COLO668 (cell line): ENCODE measurements at regions not wholly inside any gene's neighbourhood (a gene's known extent, or its start where the extent isn't known, plus 50 kb on each side); places are given as distances from the start of the nearest gene placed in this dataset.
"Not testable (repeated sequence)": the region's sequence is repeated elsewhere in the genome, so short reads cannot be mapped to it uniquely, and the experiment has no call there.

Source experiments
- DNase-seq: peaks from one replicate; lab custom pipeline; 2025; ENCODE audit not compliant: unreplicated experiment; lab: John Stamatoyannopoulos, UW

- DNase-seq, result no peak
These were observed 238.4 kb upstream of the LRIG3 start for GRCh38 chr12:59158681-59159080.

- no peak for DNase-seq
These were observed 237.8 kb upstream of the LRIG3 start for GRCh38 chr12:59158066-59158465.

GRCh38 chr12:59155448-59155847 lies 235.1 kb upstream of the LRIG3 start:
- DNase-seq, result no peak

GRCh38 chr12:59151243-59151642 lies 230.9 kb upstream of the LRIG3 start:
- DNase-seq, result no peak

GRCh38 chr12:59149995-59150642 lies 229.8 kb upstream of the LRIG3 start:
- DNase-seq, result peak; percentile 27

GRCh38 chr12:59147791-59148190 lies 227.5 kb upstream of the LRIG3 start:
- DNase-seq, result no peak

GRCh38 chr12:59142183-59142790 lies 222.0 kb upstream of the LRIG3 start:
- DNase-seq, result no peak

GRCh38 chr12:59134750-59135149 lies 214.4 kb upstream of the LRIG3 start:
- no peak for DNase-seq

- DNase-seq, result no peak
These were observed 211.2 kb upstream of the LRIG3 start for GRCh38 chr12:59131462-59131861.

- DNase-seq, result no peak
These were observed 202.5 kb upstream of the LRIG3 start for GRCh38 chr12:59122784-59123183.

GRCh38 chr12:59121451-59121850 lies 201.1 kb upstream of the LRIG3 start:
- no peak for DNase-seq

- DNase-seq, result no peak
These were observed 199.4 kb upstream of the LRIG3 start for GRCh38 chr12:59119676-59120075.

GRCh38 chr12:59118356-59118755 lies 198.1 kb upstream of the LRIG3 start:
- DNase-seq, result no peak

GRCh38 chr12:59115995-59116394 lies 195.7 kb upstream of the LRIG3 start:
- DNase-seq, result no peak

GRCh38 chr12:59115526-59115925 lies 195.2 kb upstream of the LRIG3 start:
- no peak for DNase-seq

GRCh38 chr12:59113831-59114615 lies 193.7 kb upstream of the LRIG3 start:
- DNase-seq, result peak; percentile 83

GRCh38 chr12:59111851-59112250 lies 191.5 kb upstream of the LRIG3 start:
- DNase-seq, result no peak

GRCh38 chr12:59108516-59108915 lies 188.2 kb upstream of the LRIG3 start:
- not testable (repeated sequence) for DNase-seq

GRCh38 chr12:59100585-59100984 lies 180.3 kb upstream of the LRIG3 start:
- DNase-seq, result no peak

GRCh38 chr12:59097876-59098275 lies 177.6 kb upstream of the LRIG3 start:
- DNase-seq, result no peak

- no peak for DNase-seq
These were observed 175.9 kb upstream of the LRIG3 start for GRCh38 chr12:59096246-59096645.

- DNase-seq, result no peak
These were observed 172.9 kb upstream of the LRIG3 start for GRCh38 chr12:59093073-59093772.
